Activated naive CD4-positive, alpha-beta T cell treated with anti-CD3 and anti-CD28 coated beads, Interleukin-2, amount 10 ng/mL, durations not matched to agents 7 days and 5 days (primary cell): ENCODE measurements at regions not wholly inside any gene's neighbourhood (a gene's known extent, or its start where the extent isn't known, plus 50 kb on each side); places are given as distances from the start of the nearest gene placed in this dataset.
"Not testable (repeated sequence)": the region's sequence is repeated elsewhere in the genome, so short reads cannot be mapped to it uniquely, and the experiment has no call there.

Source experiments
- CTCF ChIA-PET: fragments of 350-600 bp; sonication (Branson Sonifier 250); formaldehyde crosslinking; loops from one replicate; lab custom pipeline; 2021; ENCODE audit warnings: antibody characterized with exemption; lab: Charles Lee
- DNase-seq: peaks from one replicate; pipeline ENCODE4 v3.0.0-alpha.2; 2020
- H3K27ac Mint-ChIP-seq: one replicate; pipeline ENCODE4 v1.8.0; 2021; ENCODE audit warnings: mild to moderate bottlenecking, moderate library complexity, mixed read lengths
- H3K27me3 Mint-ChIP-seq: one replicate; pipeline ENCODE4 v1.8.0; 2021; ENCODE audit warnings: mild to moderate bottlenecking, mixed read lengths
- H3K36me3 Mint-ChIP-seq: one replicate; pipeline ENCODE4 v1.8.0; 2021; ENCODE audit warnings: mixed read lengths
- H3K4me1 Mint-ChIP-seq: one replicate; pipeline ENCODE4 v1.8.0; 2021; ENCODE audit warnings: mixed read lengths
- H3K4me3 Mint-ChIP-seq: one replicate; pipeline ENCODE4 v1.8.0; 2021; ENCODE audit warnings: mild to moderate bottlenecking, moderate library complexity, mixed read lengths
- H3K9me3 Mint-ChIP-seq: one replicate; pipeline ENCODE4 v1.8.0; 2021; ENCODE audit warnings: mixed read lengths

GRCh38 chr6:27140999-27141528, 106.4 kb upstream of the PRSS16 start:
- H3K36me3 Mint-ChIP-seq: peaks cover 26% of the 10 kb centered on the region
- no peaks in the 10 kb centered on the region for H3K27me3 Mint-ChIP-seq
- peak overlapping the region; percentile 79 for H3K4me3 Mint-ChIP-seq
- H3K27ac Mint-ChIP-seq: peak overlapping the region; percentile 93
- DNase-seq: no peak
- no peaks in the 10 kb centered on the region for H3K9me3 Mint-ChIP-seq
- H3K4me1 Mint-ChIP-seq: peaks cover 59% of the 10 kb centered on the region
- CTCF ChIA-PET: no interaction called here

DNA sequence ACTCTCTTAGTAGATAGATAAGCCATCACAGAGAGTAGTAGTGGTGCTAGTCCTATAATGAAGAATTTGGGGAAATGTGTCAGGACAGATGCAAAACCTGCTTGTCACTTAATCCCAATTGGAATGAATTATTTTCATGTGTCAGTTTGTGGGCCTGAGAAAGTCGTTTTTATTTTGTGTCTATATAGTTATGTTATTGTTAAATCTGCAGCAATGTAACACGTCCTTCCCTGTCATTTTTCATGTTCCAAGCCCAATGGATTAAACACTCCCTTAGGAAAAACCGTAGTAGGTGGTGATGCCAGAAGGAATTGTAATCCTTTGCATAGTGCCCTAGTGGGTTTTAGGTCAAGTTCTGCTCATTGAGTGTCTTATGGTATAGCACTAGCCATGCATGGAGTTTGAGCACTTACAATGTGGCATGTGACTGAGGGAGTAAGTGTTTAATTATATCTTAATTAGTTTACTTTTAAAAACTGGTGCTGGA, 105.9 kb upstream of the PRSS16 start:
- Mint-ChIP-seq H3K4me3 (peak overlapping the region; percentile 79), H3K36me3 (peaks cover 24% of the 10 kb centered on the region), H3K27ac (peak overlapping the region; percentile 93), H3K27me3 (no peaks in the 10 kb centered on the region), H3K4me1 (peaks cover 55% of the 10 kb centered on the region), H3K9me3 (no peaks in the 10 kb centered on the region)
- CTCF ChIA-PET: no interaction called here
- DNase-seq: no peak

DNA sequence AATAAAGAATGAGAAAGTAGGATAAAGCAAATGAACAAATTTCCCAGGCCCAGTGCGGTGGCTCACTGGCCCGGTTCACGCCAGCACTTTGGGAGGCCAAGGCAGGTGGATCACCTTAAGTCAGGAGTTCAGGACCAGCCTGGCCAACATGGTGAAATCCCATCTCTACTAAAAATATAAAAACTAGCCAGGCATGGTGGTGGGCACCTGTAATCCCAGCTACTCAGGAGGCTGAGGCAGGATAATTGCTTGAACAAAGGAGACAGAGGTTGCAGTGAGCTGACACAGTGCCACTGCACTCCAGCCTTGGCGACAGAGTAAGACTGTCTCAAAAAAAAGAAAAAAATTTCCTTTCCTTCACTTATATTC, 104.5 kb upstream of the PRSS16 start:
- CTCF ChIA-PET: interaction anchor here (0.6 kb wide), 1 partner anchor 13 kb away, joined by 3 read pairs; no protein-coding TSS in a partner anchor
- not testable (repeated sequence) for H3K9me3 Mint-ChIP-seq, H3K27me3 Mint-ChIP-seq, DNase-seq
- Mint-ChIP-seq H3K4me1 (peaks cover 41% of the 10 kb centered on the region), H3K27ac (peak overlapping the region; percentile 29), H3K36me3 (peaks cover 18% of the 10 kb centered on the region), H3K4me3 (peak overlapping the region; percentile 42)

DNA sequence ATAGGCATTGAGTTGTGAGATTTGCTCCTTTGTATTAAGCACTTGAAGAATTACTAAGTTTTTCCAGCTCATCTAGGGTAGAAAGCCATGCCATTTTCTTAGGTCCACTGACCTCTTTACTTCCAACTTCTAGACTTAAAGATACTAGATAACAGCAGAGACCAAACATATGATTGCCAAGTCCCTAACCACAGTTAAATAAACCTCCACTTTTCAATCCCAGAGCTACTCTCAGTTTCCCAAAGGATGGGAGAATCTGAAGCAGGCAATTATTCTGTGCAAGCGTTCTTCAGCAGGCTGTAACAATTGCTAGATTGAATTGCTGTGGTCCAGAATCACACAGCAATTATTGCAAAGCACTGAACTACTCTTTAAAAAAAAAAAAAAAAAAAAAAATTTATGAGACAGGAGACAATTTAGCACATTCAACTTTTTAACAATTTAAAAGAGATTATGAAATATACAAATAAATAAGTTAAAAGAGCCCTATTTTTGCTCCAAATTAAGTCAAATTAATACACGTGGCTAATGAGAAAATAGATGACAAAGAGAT, 104.0 kb upstream of the PRSS16 start:
- peak overlapping the region; percentile 24 for H3K27ac Mint-ChIP-seq
- peak overlapping the region; percentile 42 for H3K4me3 Mint-ChIP-seq

DNA sequence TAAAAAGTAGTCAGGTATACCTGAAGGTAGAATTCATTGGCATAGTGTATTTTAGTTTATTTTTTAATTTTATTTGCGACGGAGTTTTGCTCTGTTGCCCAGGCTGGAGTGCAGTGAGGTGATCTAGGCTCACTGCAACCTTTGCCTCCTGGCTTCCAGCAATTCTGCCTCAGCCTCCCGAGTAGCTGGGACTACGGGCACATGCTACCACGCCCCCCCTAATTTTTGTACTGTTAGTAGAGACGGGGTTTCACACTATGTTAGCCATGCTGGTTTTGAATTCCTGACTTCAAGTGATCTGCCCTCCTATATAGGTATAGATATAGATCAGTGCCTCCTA, 102.8 kb upstream of the PRSS16 start:
- CTCF ChIA-PET: interaction anchor here (0.6 to 2.8 kb wide), 2 partner anchors 17 to 32 kb away, joined by 3 to 11 read pairs; no protein-coding TSS in a partner anchor
- no peaks in the 10 kb centered on the region for H3K9me3 Mint-ChIP-seq
- DNase-seq: no peak
- H3K27me3 Mint-ChIP-seq: no peaks in the 10 kb centered on the region
- H3K36me3 Mint-ChIP-seq: peaks cover 13% of the 10 kb centered on the region
- peaks cover 29% of the 10 kb centered on the region for H3K4me1 Mint-ChIP-seq
- no peak overlapping the region for H3K4me3 Mint-ChIP-seq
- H3K27ac Mint-ChIP-seq: no peak overlapping the region

More for the DNA sequence above, 104.0 kb upstream of the PRSS16 start:
- DNase-seq: no peak
- no peaks in the 10 kb centered on the region for H3K9me3 Mint-ChIP-seq
- CTCF ChIA-PET: interaction anchor here (2.8 kb wide), 1 partner anchor 16 kb away, joined by 11 read pairs; no protein-coding TSS in a partner anchor
- H3K36me3 Mint-ChIP-seq: peaks cover 18% of the 10 kb centered on the region
- peaks cover 36% of the 10 kb centered on the region for H3K4me1 Mint-ChIP-seq
- H3K27me3 Mint-ChIP-seq: no peaks in the 10 kb centered on the region

- peak; percentile 86 for DNase-seq
- peaks cover 10% of the 10 kb centered on the region for H3K36me3 Mint-ChIP-seq
- H3K4me3 Mint-ChIP-seq: no peak overlapping the region
- H3K27ac Mint-ChIP-seq: no peak overlapping the region
- H3K9me3 Mint-ChIP-seq: no peaks in the 10 kb centered on the region
- H3K4me1 Mint-ChIP-seq: peaks cover 28% of the 10 kb centered on the region
- no peaks in the 10 kb centered on the region for H3K27me3 Mint-ChIP-seq
- CTCF ChIA-PET: interaction anchor here (2.8 kb wide), 1 partner anchor 19 kb away, joined by 11 read pairs; no protein-coding TSS in a partner anchor
Observed at GRCh38 chr6:27145731-27146455, 101.6 kb upstream of the PRSS16 start.

DNA sequence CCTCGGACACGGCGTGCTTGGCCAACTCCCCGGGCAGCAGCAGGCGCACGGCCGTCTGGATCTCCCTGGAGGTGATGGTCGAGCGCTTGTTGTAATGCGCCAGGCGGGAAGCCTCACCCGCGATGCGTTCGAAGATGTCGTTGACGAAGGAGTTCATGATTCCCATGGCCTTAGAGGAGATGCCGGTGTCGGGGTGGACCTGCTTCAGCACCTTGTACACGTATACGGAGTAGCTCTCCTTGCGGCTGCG, 101.1 kb upstream of the PRSS16 start:
- H3K27me3 Mint-ChIP-seq, DNase-seq, H3K36me3 Mint-ChIP-seq, H3K27ac Mint-ChIP-seq, H3K4me3 Mint-ChIP-seq, H3K9me3 Mint-ChIP-seq: not testable (repeated sequence)
- peaks cover 23% of the 10 kb centered on the region for H3K4me1 Mint-ChIP-seq
- CTCF ChIA-PET: interaction anchor here (0.9 kb wide), 1 partner anchor 19 kb away, joined by 4 read pairs; no protein-coding TSS in a partner anchor

- Mint-ChIP-seq H3K4me3 (no peak overlapping the region), H3K9me3 (no peaks in the 10 kb centered on the region), H3K27ac (no peak overlapping the region), H3K4me1 (peaks cover 17% of the 10 kb centered on the region), H3K27me3 (no peaks in the 10 kb centered on the region), H3K36me3 (peaks cover 4% of the 10 kb centered on the region)
- peak; percentile 86 for DNase-seq
- CTCF ChIA-PET: interaction anchor here (0.7 to 1.2 kb wide), 4 partner anchors 10 to 721 kb away, joined by 3 to 4 read pairs (median 3); a partner anchor contains a TSS
Observed at GRCh38 chr6:27146706-27147505, 100.6 kb upstream of the PRSS16 start.

GRCh38 chr6:27148404-27148795, 99.1 kb upstream of the PRSS16 start:
- H3K9me3 Mint-ChIP-seq: no peaks in the 10 kb centered on the region
- H3K27me3 Mint-ChIP-seq: no peaks in the 10 kb centered on the region
- no peak overlapping the region for H3K4me3 Mint-ChIP-seq
- CTCF ChIA-PET: interaction anchor here (1.1 kb wide), 1 partner anchor 21 kb away, joined by 4 read pairs; no protein-coding TSS in a partner anchor
- peaks cover 2% of the 10 kb centered on the region for H3K36me3 Mint-ChIP-seq
- H3K27ac Mint-ChIP-seq: peak overlapping the region; percentile 19
- no peak for DNase-seq
- H3K4me1 Mint-ChIP-seq: peaks cover 10% of the 10 kb centered on the region

GRCh38 chr6:27149150-27149549, 98.4 kb upstream of the PRSS16 start:
- peaks cover 6% of the 10 kb centered on the region for H3K4me1 Mint-ChIP-seq
- H3K27me3 Mint-ChIP-seq: no peaks in the 10 kb centered on the region
- no peak for DNase-seq
- peak overlapping the region; percentile 68 for H3K27ac Mint-ChIP-seq
- no peaks in the 10 kb centered on the region for H3K36me3 Mint-ChIP-seq
- no peak overlapping the region for H3K4me3 Mint-ChIP-seq
- H3K9me3 Mint-ChIP-seq: no peaks in the 10 kb centered on the region
- CTCF ChIA-PET: interaction anchor here (0.9 to 1.1 kb wide), 2 partner anchors 11 to 22 kb away, joined by 3 to 4 read pairs; no protein-coding TSS in a partner anchor

DNA sequence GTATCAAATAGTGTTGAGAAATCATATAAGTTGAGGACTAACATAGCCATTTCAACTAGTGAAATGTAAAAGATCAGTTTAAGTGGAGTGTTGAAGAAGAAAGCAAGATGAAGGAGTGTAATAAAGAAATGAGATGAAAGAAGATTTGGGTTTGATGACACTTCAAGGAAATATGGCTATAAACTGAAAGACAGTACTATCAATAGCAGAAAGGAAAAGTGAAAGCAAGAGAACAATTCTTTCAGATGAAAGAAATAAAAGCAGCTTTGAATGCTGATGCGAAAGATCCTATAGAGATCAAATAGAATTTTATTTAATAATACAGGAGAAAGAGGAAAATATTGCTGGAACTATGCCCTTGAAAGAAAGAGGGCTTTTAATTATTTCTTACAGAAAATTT, 92.8 kb upstream of the PRSS16 start:
- Mint-ChIP-seq H3K27me3 (no peaks in the 10 kb centered on the region), H3K4me1 (peaks cover 45% of the 10 kb centered on the region), H3K9me3 (no peaks in the 10 kb centered on the region), H3K36me3 (no peaks in the 10 kb centered on the region), H3K4me3 (peak overlapping the region; percentile 57), H3K27ac (peak overlapping the region; percentile 93)
- DNase-seq: no peak
- CTCF ChIA-PET: interaction anchor here (1.1 to 2.0 kb wide), 2 partner anchors 22 to 27 kb away, joined by 6 to 14 read pairs; no protein-coding TSS in a partner anchor

DNA sequence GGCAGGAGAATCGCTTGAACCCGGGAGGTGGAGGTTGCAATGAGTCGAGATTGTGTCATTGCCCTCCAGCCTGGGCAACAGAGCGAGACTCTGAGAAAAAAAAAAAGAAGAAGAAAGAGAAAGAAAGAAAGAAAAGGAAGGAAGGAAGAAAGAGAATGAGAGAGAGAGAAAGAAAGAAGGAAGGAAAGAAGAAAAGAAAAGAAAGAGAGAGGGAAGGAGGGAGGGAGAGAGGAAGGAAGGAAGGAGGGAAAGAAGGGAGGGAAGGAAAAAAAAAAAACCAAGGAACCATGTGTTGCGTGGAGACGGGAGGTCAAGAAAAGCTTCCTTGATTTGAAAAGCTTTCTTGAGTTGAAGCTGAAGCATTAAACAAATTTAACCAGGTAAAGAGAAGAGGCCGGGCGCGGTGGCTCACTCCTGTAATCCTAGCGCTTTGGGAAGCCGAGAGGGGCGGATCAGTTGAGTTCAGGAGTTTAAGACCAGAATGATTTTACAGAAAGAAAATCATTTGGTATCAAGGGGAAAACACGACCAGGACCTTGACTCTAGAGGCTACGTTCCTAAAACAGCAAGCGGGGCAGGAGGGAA, 90.5 kb upstream of the PRSS16 start:
- Mint-ChIP-seq H3K27me3 (peaks cover 3% of the 10 kb centered on the region), H3K4me1 (peaks cover 52% of the 10 kb centered on the region), H3K4me3 (peak overlapping the region; percentile 69), H3K27ac (peak overlapping the region; percentile 88), H3K9me3 (no peaks in the 10 kb centered on the region), H3K36me3 (no peaks in the 10 kb centered on the region)
- DNase-seq: no peak
- CTCF ChIA-PET: interaction anchor here (0.9 to 1.4 kb wide), 3 partner anchors 9 to 30 kb away, joined by 3 to 4 read pairs (median 3); no protein-coding TSS in a partner anchor

DNA sequence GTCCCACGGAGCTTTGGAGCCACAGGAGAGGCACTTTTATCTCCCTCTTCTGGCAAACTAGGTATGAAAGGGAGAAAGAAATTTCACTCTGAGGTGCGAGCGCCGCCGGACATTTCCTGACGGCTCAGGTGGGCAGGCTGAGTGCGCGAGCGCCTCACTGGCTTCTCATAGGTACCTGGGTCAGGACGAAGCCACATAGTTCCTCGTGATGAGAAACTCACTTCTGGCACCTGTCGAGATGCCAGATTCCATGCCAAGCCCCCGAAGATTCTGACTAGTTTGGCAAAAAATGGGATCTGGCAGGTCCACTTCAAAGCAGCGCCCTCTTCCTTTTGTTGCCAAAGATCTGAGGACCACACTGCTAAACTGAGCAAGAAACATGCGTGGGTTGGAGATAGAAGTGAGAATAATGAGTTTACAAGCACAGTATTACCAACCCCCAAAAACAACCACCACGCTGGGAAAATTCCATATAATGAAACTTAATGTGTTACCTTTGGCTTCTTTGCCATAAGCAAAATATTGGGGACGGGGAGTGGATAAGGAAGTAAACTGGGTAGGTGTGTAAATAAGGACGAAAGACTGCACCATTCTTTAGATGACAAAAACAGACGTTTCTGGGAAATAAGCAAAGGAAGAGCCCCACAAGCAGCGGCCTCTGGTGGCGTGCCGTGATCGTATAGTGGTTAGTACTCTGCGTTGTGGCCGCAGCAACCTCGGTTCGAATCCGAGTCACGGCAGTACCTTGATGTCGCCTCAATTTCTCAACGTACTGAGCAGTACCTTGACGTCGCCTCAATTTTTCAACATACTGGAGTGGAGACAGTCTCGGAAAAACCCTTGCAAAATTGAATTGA, 89.8 kb upstream of the PRSS16 start:
- H3K9me3 Mint-ChIP-seq: no peaks in the 10 kb centered on the region
- DNase-seq: peak; percentile 86
- peaks cover 52% of the 10 kb centered on the region for H3K4me1 Mint-ChIP-seq
- no peaks in the 10 kb centered on the region for H3K36me3 Mint-ChIP-seq
- H3K4me3 Mint-ChIP-seq: peak overlapping the region; percentile 69
- CTCF ChIA-PET: interaction anchor here (0.8 to 1.1 kb wide), 3 partner anchors 10 to 861 kb away, joined by 3 read pairs; no protein-coding TSS in a partner anchor
- peak overlapping the region; percentile 88 for H3K27ac Mint-ChIP-seq
- peaks cover 3% of the 10 kb centered on the region for H3K27me3 Mint-ChIP-seq
